ENCODE measurements at regions not wholly inside any gene's neighbourhood (a gene's known extent, or its start where the extent isn't known, plus 50 kb on each side); places are given as distances from the start of the nearest gene placed in this dataset.

- no peaks in the 10 kb centered on the region for H3K27me3 ChIP-seq (ENCODE audit: control insufficient read depth in 2 of 2, insufficient read depth in 2 of 2, low read length in 2 of 2)
- no peak overlapping the region for H3K9ac ChIP-seq (replicated peaks; ENCODE audit: extremely low read depth, insufficient read depth, low read length)
- H3K4me3 ChIP-seq (replicated peaks in 1 of 3; ENCODE audit: insufficient read depth in 1 of 3, low read depth in 1 of 3, low read length in 3 of 3): no peak overlapping the region
- CTCF ChIA-PET: no interaction called here
- H3K9me1 ChIP-seq (replicated peaks; ENCODE audit: control insufficient read depth, extremely low read depth, insufficient read depth, low read length): no peaks in the 10 kb centered on the region
- H3K27ac ChIP-seq (ENCODE audit: insufficient read depth, low read depth, low read length): no peak overlapping the region
- dilution Hi-C loops (cut with MboI; ENCODE audit: extremely low pct_ligation_motif_present, low sequenced_read_pairs) (no loop called here), intact Hi-C loops (cut with micrococcal nuclease) (no loop called here)
- TF ChIP-seq GATA2 (IDR thresholded peaks at IDR 0.05; ENCODE audit: insufficient read depth, insufficient read length, low read depth, low read length) (no peak), FOS (IDR thresholded peaks at IDR 0.05; ENCODE audit: borderline replicate concordance, insufficient read depth, low read length) (no peak)
- peaks cover 9% of the 10 kb centered on the region for H3K9me3 ChIP-seq (replicated peaks; ENCODE audit: control insufficient read depth, insufficient read depth, low read length)
- no peaks in the 10 kb centered on the region for H3K79me2 ChIP-seq (ENCODE audit: control insufficient read depth, insufficient read depth, low read length)
- FAIRE-seq (no peak), DNase-seq (ENCODE audit: low read depth, low spot score) (no peak)
- POLR2A ChIA-PET: no interaction called here
- H3K4me1 ChIP-seq (ENCODE audit: control insufficient read depth, extremely low read depth, insufficient read depth, low read length): no peaks in the 10 kb centered on the region
- H3K4me2 ChIP-seq (ENCODE audit: insufficient read depth, low read length): no peak overlapping the region
- BruUV-seq (replicated peaks): no TSS peak
- H2AFZ ChIP-seq (ENCODE audit: low read depth, low read length): no peak overlapping the region
- no peaks in the 10 kb centered on the region for H4K20me1 ChIP-seq (replicated peaks; ENCODE audit: control insufficient read depth, extremely low read depth, insufficient read depth, low read length)
- no peaks in the 10 kb centered on the region for H3K36me3 ChIP-seq (ENCODE audit: control insufficient read depth in 2 of 2, extremely low read depth in 1 of 2, insufficient read depth in 2 of 2, low read length in 2 of 2)
Measured at GRCh38 chr12:128026696-128027574, 240.0 kb upstream of the TMEM132C start.

- TF ChIP-seq POLR2AphosphoS5 (IDR thresholded peaks at IDR 0.05; ENCODE audit: insufficient read depth, low read depth, low read length): no peak
- TF ChIP-seq CTCF (IDR thresholded peaks at IDR 0.05; ENCODE audit: extremely low read depth in 1 of 2, insufficient read depth in 1 of 2, low read depth in 1 of 2, low read length in 2 of 2): no peak
- TF ChIP-seq EZH2 (IDR thresholded peaks at IDR 0.05; ENCODE audit: borderline replicate concordance, low read depth, low read length, severe bottlenecking): no peak
- TF ChIP-seq POLR2A (IDR thresholded peaks at IDR 0.05; ENCODE audit: low read depth, low read length): no peak
- TF ChIP-seq GATA2 (IDR thresholded peaks at IDR 0.05; ENCODE audit: insufficient read depth, insufficient read length, low read depth, low read length): no peak
- TF ChIP-seq MAX (IDR thresholded peaks at IDR 0.05; ENCODE audit: insufficient read depth, insufficient read length): no peak
- TF ChIP-seq MYC (IDR thresholded peaks at IDR 0.05; ENCODE audit: low read depth, low read length): no peak
- no peak for TF ChIP-seq JUN (IDR thresholded peaks at IDR 0.05; ENCODE audit: borderline replicate concordance, insufficient read depth, insufficient read length, low read depth)
- TF ChIP-seq FOS (IDR thresholded peaks at IDR 0.05; ENCODE audit: borderline replicate concordance, insufficient read depth, low read length): no peak
- Histone ChIP-seq H3K4me1 (ENCODE audit: control insufficient read depth, extremely low read depth, insufficient read depth, low read length) (no peaks in the 10 kb centered on the region), H3K27me3 (ENCODE audit: control insufficient read depth in 2 of 2, insufficient read depth in 2 of 2, low read length in 2 of 2) (no peaks in the 10 kb centered on the region), H3K9me3 (replicated peaks; ENCODE audit: control insufficient read depth, insufficient read depth, low read length) (peaks cover 5% of the 10 kb centered on the region), H3K4me2 (ENCODE audit: insufficient read depth, low read length) (no peak overlapping the region), H3K9me1 (replicated peaks; ENCODE audit: control insufficient read depth, extremely low read depth, insufficient read depth, low read length) (no peaks in the 10 kb centered on the region), H3K36me3 (ENCODE audit: control insufficient read depth in 2 of 2, extremely low read depth in 1 of 2, insufficient read depth in 2 of 2, low read length in 2 of 2) (no peaks in the 10 kb centered on the region), H3K9ac (replicated peaks; ENCODE audit: extremely low read depth, insufficient read depth, low read length) (no peak overlapping the region), H2AFZ (ENCODE audit: low read depth, low read length) (no peak overlapping the region), H3K27ac (ENCODE audit: insufficient read depth, low read depth, low read length) (no peak overlapping the region), H4K20me1 (replicated peaks; ENCODE audit: control insufficient read depth, extremely low read depth, insufficient read depth, low read length) (no peaks in the 10 kb centered on the region), H3K4me3 (replicated peaks in 1 of 3; ENCODE audit: insufficient read depth in 1 of 3, low read depth in 1 of 3, low read length in 3 of 3) (no peak overlapping the region), H3K79me2 (ENCODE audit: control insufficient read depth, insufficient read depth, low read length) (no peaks in the 10 kb centered on the region)
- dilution Hi-C loops (cut with MboI; ENCODE audit: extremely low pct_ligation_motif_present, low sequenced_read_pairs) (no loop called here), intact Hi-C loops (cut with micrococcal nuclease) (no loop called here)
- DNase-seq (ENCODE audit: low read depth, low spot score) (no peak), FAIRE-seq (no peak)
- POLR2A ChIA-PET: no interaction called here
- CTCF ChIA-PET: no interaction called here
- BruUV-seq (replicated peaks): no TSS peak
Measured at GRCh38 chr12:128033473-128033872, 233.5 kb upstream of the TMEM132C start.

Data from endothelial cell of umbilical vein (primary cell).